NT2/D1 (cell line): ENCODE measurements at regions not wholly inside any gene's neighbourhood (a gene's known extent, or its start where the extent isn't known, plus 50 kb on each side); places are given as distances from the start of the nearest gene placed in this dataset.

Experiments used
- SUZ12 ChIP-seq: IDR thresholded peaks from 2 replicates; pipeline ENCODE4 v1.6.1; 2011; ENCODE audit not compliant: insufficient read length, insufficient read depth; ENCODE audit errors: extremely low read depth
- YY1 ChIP-seq: IDR thresholded peaks from 2 replicates; pipeline ENCODE4 v1.6.1; 2011; ENCODE audit not compliant: insufficient read length, insufficient read depth
- ZNF274 ChIP-seq: IDR thresholded peaks from 2 replicates; pipeline ENCODE4 v1.6.1; 2011; ENCODE audit warnings: mild to moderate bottlenecking, low read depth, low read length

- no peak for TF ChIP-seq YY1
- no peak for TF ChIP-seq ZNF274
- TF ChIP-seq SUZ12 = no peak
These were observed 462.7 kb upstream of the CDH20 start for GRCh38 chr18:60870261-60871153.
